Fibroblast of mammary gland (primary cell): ENCODE measurements at regions not wholly inside any gene's neighbourhood (a gene's known extent, or its start where the extent isn't known, plus 50 kb on each side); places are given as distances from the start of the nearest gene placed in this dataset.

Experiments
- DNase-seq: peaks from one replicate; pipeline ENCODE4 v3.0.0-alpha.2; 2010; ENCODE audit warnings: low read depth
- H3K4me3 ChIP-seq: 2 replicates; pipeline ENCODE4 v1.5.1; 2011; ENCODE audit warnings: low read depth, mild to moderate bottlenecking, low read length, moderate library complexity; ENCODE audit not compliant: control insufficient read depth
- TF ChIP-seq, protein P1 (sequence below): conservative IDR thresholded peaks from 2 replicates; pipeline ENCODE4 v1.5.1; 2011; ENCODE audit warnings: low read depth, low read length, inconsistent platforms; ENCODE audit not compliant: control insufficient read depth, insufficient read depth

DNA sequence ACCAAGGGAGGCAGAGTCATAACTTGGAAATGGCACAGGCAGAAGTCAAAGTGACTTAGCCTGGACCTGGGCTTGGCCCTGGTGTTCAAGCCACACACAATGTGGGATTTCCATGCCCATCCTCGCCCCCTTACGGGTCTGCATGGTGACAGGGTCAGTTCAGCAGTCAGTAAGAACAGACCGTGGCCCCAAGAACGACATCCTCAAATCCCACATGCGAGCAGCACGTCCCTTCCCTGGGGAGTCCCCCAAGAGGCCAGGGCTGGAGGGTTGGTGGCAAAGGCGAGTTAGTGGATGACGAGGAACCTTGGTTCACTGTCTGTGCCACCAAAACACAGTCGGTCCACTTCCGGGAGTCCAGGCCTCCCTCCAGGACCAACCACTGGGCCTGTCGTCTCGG lies 93.3 kb upstream of the MGMT start:
- TF ChIP-seq, protein P1, sequence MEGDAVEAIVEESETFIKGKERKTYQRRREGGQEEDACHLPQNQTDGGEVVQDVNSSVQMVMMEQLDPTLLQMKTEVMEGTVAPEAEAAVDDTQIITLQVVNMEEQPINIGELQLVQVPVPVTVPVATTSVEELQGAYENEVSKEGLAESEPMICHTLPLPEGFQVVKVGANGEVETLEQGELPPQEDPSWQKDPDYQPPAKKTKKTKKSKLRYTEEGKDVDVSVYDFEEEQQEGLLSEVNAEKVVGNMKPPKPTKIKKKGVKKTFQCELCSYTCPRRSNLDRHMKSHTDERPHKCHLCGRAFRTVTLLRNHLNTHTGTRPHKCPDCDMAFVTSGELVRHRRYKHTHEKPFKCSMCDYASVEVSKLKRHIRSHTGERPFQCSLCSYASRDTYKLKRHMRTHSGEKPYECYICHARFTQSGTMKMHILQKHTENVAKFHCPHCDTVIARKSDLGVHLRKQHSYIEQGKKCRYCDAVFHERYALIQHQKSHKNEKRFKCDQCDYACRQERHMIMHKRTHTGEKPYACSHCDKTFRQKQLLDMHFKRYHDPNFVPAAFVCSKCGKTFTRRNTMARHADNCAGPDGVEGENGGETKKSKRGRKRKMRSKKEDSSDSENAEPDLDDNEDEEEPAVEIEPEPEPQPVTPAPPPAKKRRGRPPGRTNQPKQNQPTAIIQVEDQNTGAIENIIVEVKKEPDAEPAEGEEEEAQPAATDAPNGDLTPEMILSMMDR: no peak
- DNase-seq: no peak
- no peak overlapping the region for H3K4me3 ChIP-seq

DNA sequence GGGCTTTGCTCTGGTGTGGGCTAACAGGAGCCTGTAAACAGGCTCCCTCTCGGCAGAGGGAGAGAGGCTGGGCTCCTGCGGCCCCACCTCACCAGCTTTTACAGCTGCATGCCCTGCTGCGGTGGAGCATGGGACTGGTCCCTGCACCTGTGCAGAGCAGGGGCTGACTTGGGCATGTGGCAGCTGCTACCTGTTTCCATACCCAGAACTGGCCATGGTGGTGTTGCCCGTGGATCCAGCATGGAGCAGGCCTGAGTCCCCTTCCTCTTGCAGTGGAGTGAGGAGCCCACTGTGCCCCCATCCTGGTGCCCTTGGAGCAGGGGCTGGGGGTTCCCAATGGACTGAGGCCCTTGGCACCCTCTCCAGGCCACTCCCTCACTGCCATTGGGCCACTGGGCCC lies 91.9 kb upstream of the MGMT start:
- TF ChIP-seq, protein P1: no peak
- H3K4me3 ChIP-seq: no peak overlapping the region
- DNase-seq: no peak

DNA sequence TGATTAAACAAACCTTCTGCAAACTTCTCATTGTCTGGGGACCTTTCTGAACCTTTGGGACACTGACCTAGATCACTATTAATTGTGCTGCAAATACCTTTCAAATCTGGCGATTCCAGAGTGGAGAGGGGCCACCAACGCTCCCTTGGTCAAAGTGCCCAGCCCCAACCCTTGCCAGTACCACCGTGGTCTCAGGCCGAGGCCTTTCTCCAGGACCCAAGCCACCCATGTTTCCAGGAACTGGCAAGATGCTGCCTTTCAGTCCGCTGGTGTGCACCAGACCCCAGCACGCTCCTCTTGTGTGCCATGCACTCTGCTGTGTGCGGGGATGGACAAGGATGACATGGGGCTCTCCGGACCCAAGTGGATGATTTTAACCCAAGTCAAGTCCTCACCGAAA lies 91.1 kb upstream of the MGMT start:
- no peak for DNase-seq
- H3K4me3 ChIP-seq: no peak overlapping the region
- TF ChIP-seq, protein P1: no peak

DNA sequence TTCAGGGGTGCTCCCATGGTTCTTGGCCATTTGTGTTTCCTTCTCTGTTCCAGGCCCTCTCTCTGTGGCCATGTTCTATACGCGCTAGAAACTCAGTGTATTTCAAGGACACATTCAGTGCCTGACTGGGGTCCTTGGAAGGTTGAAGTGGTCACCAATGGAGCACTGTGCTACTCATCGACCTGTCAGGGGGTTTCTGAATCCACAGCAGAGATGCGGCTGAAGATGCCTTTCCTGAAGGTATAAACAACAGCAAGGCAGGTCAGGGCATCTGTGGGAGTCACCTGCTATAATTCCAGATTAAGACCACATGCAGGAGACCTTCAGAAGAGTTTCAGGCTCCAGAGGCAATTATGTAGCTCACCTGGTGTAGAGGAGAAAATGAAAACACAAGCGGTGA lies 86.8 kb upstream of the MGMT start:
- TF ChIP-seq, protein P1: no peak
- DNase-seq: no peak

DNA sequence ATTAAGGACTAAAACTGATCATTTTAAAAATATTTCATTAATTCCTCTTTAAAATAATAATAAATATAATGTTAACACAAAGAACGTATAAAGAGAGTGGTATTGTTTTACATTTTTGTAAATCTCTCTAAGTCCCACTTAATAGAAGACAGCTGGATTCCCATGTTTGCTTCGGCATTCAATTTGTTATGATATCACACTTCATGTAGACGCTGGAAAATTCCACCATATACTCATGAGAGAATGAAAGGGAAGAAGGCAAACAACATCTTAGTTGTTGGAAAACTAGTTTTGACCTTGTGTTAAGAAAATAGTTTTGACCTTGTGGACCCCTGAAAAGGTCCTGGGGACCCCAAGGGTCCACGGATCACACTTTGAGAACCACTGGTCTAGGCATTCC lies 85.3 kb upstream of the MGMT start:
- TF ChIP-seq, protein P1: no peak
- no peak overlapping the region for H3K4me3 ChIP-seq
- DNase-seq: no peak

More for the DNA sequence above, 86.8 kb upstream of the MGMT start:
- no peak overlapping the region for H3K4me3 ChIP-seq

DNA sequence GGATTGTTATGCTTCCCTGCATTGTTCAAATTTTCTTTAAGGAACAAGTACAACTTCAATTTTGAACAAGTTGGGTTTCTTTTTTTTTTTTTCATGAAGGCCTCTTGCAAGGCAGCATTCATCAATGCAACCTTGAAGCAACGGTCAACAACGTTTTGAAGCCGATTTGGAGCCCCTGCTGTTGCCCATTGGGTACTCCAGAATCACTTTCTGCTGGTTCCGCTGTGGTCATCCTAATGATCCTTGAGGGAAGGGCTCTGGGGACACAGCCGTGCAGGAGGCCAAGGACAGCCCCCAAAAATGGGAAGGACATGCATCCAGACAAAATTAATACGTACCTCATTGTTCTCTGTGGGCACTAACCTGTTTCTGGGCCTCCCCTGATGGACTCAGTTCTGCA lies 84.6 kb upstream of the MGMT start:
- no peak overlapping the region for H3K4me3 ChIP-seq
- TF ChIP-seq, protein P1: no peak
- DNase-seq: no peak

DNA sequence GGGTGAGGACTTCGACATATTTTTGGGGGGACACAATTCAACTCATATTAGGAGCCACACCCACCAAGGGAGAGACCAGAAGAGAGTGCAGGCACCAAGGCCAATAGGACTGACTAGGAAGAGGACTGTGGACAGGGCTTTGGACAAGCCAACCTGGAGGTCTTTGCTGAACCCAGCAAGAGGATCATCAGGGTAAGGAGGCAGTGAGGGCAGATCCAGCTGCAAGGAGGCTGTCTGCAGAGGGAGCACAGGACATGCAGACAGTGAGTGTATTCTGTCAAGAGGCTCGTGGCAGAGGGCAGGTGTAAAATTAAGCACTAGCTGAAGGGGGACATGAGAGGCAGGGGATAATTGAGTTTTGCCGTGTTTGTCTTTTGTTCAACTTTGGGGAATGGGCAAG lies 83.4 kb upstream of the MGMT start:
- no peak overlapping the region for H3K4me3 ChIP-seq
- no peak for DNase-seq
- TF ChIP-seq, protein P1: no peak
